ENCODE measurements at regions not wholly inside any gene's neighbourhood (a gene's known extent, or its start where the extent isn't known, plus 50 kb on each side); places are given as distances from the start of the nearest gene placed in this dataset.

GRCh38 chr7:13352677-13353076 lies 636.8 kb downstream of the ETV1 start:
- H3K4me1 Mint-ChIP-seq (ENCODE audit: low read depth), result no peaks in the 10 kb centered on the region
- no peak overlapping the region for H3K4me3 Mint-ChIP-seq (ENCODE audit: low read depth)
- intact Hi-C loops (cut with micrococcal nuclease), result no loop called here
- H3K36me3 Mint-ChIP-seq (ENCODE audit: low read depth), result no peaks in the 10 kb centered on the region
- H3K9me3 Mint-ChIP-seq, result no peaks in the 10 kb centered on the region
- no peak overlapping the region for H3K27ac Mint-ChIP-seq
- no peaks in the 10 kb centered on the region for H3K27me3 Mint-ChIP-seq (ENCODE audit: low read depth)
- no peak for DNase-seq (ENCODE audit: low spot score)

GRCh38 chr7:13359656-13360055 lies 629.8 kb downstream of the ETV1 start:
- no peaks in the 10 kb centered on the region for H3K4me1 Mint-ChIP-seq (ENCODE audit: low read depth)
- intact Hi-C loops (cut with micrococcal nuclease), result no loop called here
- no peak for DNase-seq (ENCODE audit: low spot score)
- H3K27me3 Mint-ChIP-seq (ENCODE audit: low read depth), result no peaks in the 10 kb centered on the region
- H3K9me3 Mint-ChIP-seq, result no peaks in the 10 kb centered on the region
- no peak overlapping the region for H3K4me3 Mint-ChIP-seq (ENCODE audit: low read depth)
- H3K27ac Mint-ChIP-seq, result no peak overlapping the region
- H3K36me3 Mint-ChIP-seq (ENCODE audit: low read depth), result no peaks in the 10 kb centered on the region

DNA sequence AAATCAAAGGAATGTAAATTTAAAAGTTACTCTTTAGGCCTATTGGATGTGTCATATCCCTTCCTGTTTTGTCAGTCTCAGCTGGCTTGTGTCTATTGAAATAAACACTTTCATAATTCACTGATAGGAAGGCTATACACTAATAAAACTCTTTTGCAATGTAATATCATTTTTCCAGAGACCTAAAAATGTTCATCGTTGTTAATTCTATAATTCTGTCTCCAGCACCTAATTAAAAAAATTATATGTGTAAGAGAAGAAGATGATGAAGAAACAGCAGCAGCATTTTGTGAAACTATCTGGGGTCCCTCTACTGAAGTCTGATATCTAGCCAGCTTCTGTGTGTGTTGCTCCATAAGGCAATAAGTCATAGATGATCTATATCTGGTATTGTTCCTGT lies 602.7 kb downstream of the ETV1 start:
- intact Hi-C loops (cut with micrococcal nuclease), result no loop called here
- H3K4me3 Mint-ChIP-seq (ENCODE audit: low read depth), result no peak overlapping the region

DNA sequence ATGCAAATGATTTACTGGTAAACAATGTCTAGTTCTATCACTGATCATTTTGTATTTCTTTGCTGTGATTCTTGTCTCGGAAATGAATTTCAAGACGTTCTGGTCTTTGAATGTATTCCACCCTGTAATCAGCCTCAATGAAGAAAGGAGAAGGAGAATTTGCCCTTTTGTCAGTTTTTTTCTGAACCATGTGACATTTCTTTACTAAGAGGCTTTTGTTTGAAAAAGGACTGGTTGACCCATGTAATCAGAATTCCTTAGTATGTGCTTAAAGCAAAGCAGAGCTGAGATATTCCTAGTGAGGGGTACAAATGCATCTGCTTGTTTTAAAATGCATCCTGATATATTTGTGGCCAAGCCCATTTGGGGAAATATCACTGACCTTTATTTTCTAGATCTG lies 581.6 kb downstream of the ETV1 start:
- no peaks in the 10 kb centered on the region for H3K36me3 Mint-ChIP-seq (ENCODE audit: low read depth)
- no peaks in the 10 kb centered on the region for H3K27me3 Mint-ChIP-seq (ENCODE audit: low read depth)
- H3K9me3 Mint-ChIP-seq, result no peaks in the 10 kb centered on the region
- no peaks in the 10 kb centered on the region for H3K4me1 Mint-ChIP-seq (ENCODE audit: low read depth)
- no peak overlapping the region for H3K4me3 Mint-ChIP-seq (ENCODE audit: low read depth)
- H3K27ac Mint-ChIP-seq, result no peak overlapping the region
- intact Hi-C loops (cut with micrococcal nuclease), result no loop called here
- no peak for DNase-seq (ENCODE audit: low spot score)

More for the DNA sequence above, 602.7 kb downstream of the ETV1 start:
- DNase-seq (ENCODE audit: low spot score), result no peak
- H3K4me1 Mint-ChIP-seq (ENCODE audit: low read depth), result no peaks in the 10 kb centered on the region
- H3K9me3 Mint-ChIP-seq, result no peaks in the 10 kb centered on the region
- no peaks in the 10 kb centered on the region for H3K27me3 Mint-ChIP-seq (ENCODE audit: low read depth)
- H3K36me3 Mint-ChIP-seq (ENCODE audit: low read depth), result no peaks in the 10 kb centered on the region
- H3K27ac Mint-ChIP-seq, result no peak overlapping the region

DNA sequence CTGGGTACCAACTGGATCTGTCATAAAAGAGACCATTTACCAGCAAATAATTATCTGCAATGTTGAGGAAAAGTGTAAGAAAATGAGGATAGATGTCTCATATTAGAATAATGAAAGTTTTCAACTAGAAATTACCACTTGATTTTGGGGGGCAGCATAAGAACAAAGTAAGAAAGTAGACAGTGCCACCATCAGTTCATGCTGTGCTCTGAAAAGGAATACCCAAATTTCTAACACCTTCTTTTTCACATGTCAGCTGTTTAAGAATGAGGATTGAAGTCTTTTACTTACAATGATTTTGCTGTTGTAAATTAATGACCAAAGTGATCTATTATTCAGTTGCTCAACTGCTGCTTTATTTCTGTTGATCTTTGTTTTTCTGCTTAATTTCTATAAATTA lies 578.3 kb downstream of the ETV1 start:
- Mint-ChIP-seq H3K9me3 (no peaks in the 10 kb centered on the region), H3K4me3 (ENCODE audit: low read depth) (no peak overlapping the region), H3K36me3 (ENCODE audit: low read depth) (no peaks in the 10 kb centered on the region), H3K27me3 (ENCODE audit: low read depth) (no peaks in the 10 kb centered on the region), H3K4me1 (ENCODE audit: low read depth) (no peaks in the 10 kb centered on the region), H3K27ac (no peak overlapping the region)
- DNase-seq (ENCODE audit: low spot score), result no peak
- intact Hi-C loops (cut with micrococcal nuclease), result no loop called here

DNA sequence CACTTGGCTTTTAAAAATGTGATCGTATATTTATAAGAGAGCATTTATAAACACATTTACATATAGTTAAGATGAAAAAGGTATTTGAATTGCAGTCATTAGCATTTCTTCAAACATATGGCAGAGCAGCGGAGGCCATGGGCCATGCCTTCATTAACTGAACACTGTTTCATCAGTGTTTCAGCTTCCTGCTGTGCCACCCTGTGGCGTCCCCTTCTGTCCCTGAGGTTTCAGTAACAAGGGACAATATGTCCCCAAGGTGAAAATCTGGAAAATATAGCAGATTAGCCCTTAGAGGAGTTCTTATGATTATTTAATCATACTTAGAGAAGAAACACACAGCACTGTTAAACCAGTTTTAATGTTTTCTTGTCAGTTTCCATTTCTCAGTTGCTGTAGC lies 577.8 kb downstream of the ETV1 start:
- DNase-seq (ENCODE audit: low spot score), result no peak
- intact Hi-C loops (cut with micrococcal nuclease), result no loop called here
- no peak overlapping the region for H3K27ac Mint-ChIP-seq
- no peaks in the 10 kb centered on the region for H3K4me1 Mint-ChIP-seq (ENCODE audit: low read depth)
- H3K27me3 Mint-ChIP-seq (ENCODE audit: low read depth), result no peaks in the 10 kb centered on the region
- H3K36me3 Mint-ChIP-seq (ENCODE audit: low read depth), result no peaks in the 10 kb centered on the region
- H3K9me3 Mint-ChIP-seq, result no peaks in the 10 kb centered on the region
- H3K4me3 Mint-ChIP-seq (ENCODE audit: low read depth), result no peak overlapping the region

DNA sequence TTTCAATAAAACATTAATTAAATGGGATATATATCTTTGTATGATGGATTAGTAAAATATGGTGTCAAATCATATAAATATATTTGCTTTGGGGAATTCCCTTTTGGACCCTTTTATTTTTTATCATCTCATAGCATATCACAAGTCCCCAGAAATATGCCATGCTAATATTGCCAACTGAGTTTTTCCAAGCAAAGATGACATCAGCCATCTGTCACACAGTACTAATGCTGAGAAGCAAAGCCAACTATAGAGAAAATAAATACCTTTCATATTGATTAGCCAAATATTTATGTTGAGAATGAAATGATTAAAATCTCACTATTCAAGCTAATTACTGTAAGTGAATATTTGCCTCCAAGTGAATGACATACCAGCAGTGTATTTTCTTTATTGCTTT lies 575.3 kb downstream of the ETV1 start:
- H3K4me3 Mint-ChIP-seq (ENCODE audit: low read depth), result no peak overlapping the region
- peaks cover 3% of the 10 kb centered on the region for H3K9me3 Mint-ChIP-seq
- H3K36me3 Mint-ChIP-seq (ENCODE audit: low read depth), result no peaks in the 10 kb centered on the region
- no peaks in the 10 kb centered on the region for H3K4me1 Mint-ChIP-seq (ENCODE audit: low read depth)
- no peak overlapping the region for H3K27ac Mint-ChIP-seq
- H3K27me3 Mint-ChIP-seq (ENCODE audit: low read depth), result no peaks in the 10 kb centered on the region
- intact Hi-C loops (cut with micrococcal nuclease), result no loop called here
- DNase-seq (ENCODE audit: low spot score), result no peak

GRCh38 chr7:13414661-13415107 lies 574.8 kb downstream of the ETV1 start:
- no peaks in the 10 kb centered on the region for H3K4me1 Mint-ChIP-seq (ENCODE audit: low read depth)
- H3K27ac Mint-ChIP-seq, result no peak overlapping the region
- no peak overlapping the region for H3K4me3 Mint-ChIP-seq (ENCODE audit: low read depth)
- no peaks in the 10 kb centered on the region for H3K36me3 Mint-ChIP-seq (ENCODE audit: low read depth)
- no peaks in the 10 kb centered on the region for H3K27me3 Mint-ChIP-seq (ENCODE audit: low read depth)
- intact Hi-C loops (cut with micrococcal nuclease), result no loop called here
- peaks cover 3% of the 10 kb centered on the region for H3K9me3 Mint-ChIP-seq
- no peak for DNase-seq (ENCODE audit: low spot score)

- Mint-ChIP-seq H3K4me1 (ENCODE audit: low read depth) (no peaks in the 10 kb centered on the region), H3K4me3 (ENCODE audit: low read depth) (no peak overlapping the region), H3K27ac (no peak overlapping the region), H3K36me3 (ENCODE audit: low read depth) (no peaks in the 10 kb centered on the region), H3K9me3 (peaks cover 5% of the 10 kb centered on the region), H3K27me3 (ENCODE audit: low read depth) (no peaks in the 10 kb centered on the region)
- DNase-seq (ENCODE audit: low spot score), result no peak
- intact Hi-C loops (cut with micrococcal nuclease), result no loop called here
Measured at GRCh38 chr7:13416071-13416470, 573.4 kb downstream of the ETV1 start.

DNA sequence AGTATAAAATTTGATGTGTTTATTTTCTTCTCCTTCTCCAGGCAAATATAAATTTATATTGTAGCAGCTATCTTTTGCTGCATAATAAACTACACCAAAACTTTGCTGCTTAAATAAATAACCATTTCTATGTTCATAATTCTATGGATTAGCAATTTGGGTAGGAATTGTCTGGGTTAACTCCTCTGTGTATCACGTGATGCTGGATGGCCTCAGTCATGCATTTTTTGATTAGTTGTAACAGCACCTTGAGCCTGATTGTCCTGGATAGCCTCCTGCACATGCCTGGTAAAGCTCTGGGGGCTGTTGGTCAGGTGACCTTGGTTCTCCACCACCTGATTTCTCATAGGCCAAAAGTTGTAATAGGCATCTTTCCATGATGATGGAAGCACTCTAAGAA lies 572.9 kb downstream of the ETV1 start:
- intact Hi-C loops (cut with micrococcal nuclease), result no loop called here
- Mint-ChIP-seq H3K27me3 (ENCODE audit: low read depth) (no peaks in the 10 kb centered on the region), H3K4me1 (ENCODE audit: low read depth) (no peaks in the 10 kb centered on the region), H3K27ac (no peak overlapping the region), H3K4me3 (ENCODE audit: low read depth) (no peak overlapping the region), H3K36me3 (ENCODE audit: low read depth) (no peaks in the 10 kb centered on the region), H3K9me3 (peaks cover 10% of the 10 kb centered on the region)
- DNase-seq (ENCODE audit: low spot score), result no peak

DNA sequence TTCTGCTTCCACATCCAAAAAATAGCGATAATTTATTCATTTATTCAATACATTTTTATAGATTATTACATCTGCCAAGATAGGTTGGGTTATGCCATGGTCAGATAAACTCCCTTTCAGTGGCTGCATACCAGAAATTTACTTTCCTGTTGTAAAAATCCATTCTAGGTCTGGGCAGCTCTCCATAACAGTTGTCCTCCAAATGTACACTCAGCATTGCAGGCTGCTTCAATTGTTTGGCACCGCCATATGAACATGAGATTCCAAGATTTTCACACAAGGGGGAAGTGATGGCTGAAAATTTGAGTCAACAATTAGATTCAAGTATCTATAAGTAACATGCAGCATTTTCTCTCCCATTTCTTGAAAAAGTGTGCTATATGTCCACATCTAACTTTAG lies 568.7 kb downstream of the ETV1 start:
- Mint-ChIP-seq H3K4me1 (ENCODE audit: low read depth) (no peaks in the 10 kb centered on the region), H3K27ac (no peak overlapping the region), H3K36me3 (ENCODE audit: low read depth) (no peaks in the 10 kb centered on the region), H3K9me3 (peaks cover 15% of the 10 kb centered on the region), H3K4me3 (ENCODE audit: low read depth) (no peak overlapping the region), H3K27me3 (ENCODE audit: low read depth) (no peaks in the 10 kb centered on the region)
- no peak for DNase-seq (ENCODE audit: low spot score)
- intact Hi-C loops (cut with micrococcal nuclease), result no loop called here

DNA sequence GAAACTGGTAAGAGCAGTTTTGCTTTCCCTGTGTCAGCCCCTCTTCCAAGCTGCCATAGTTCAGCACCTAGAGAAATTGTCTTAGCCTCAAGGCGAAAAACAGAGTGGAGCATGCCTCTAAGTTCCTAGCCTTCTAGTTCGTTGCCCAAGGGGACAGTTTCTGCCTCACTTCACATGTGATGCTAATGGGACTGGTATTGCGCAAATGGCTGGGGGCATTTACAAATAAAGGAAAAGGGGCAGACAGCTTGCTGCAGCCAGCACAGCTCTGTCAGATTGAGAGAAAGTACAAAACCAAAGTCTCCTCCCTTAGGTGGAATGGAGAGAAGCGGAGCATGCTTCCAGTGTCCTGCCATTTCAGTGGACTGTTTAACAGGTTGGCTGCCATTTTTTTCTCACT lies 567.7 kb downstream of the ETV1 start:
- Mint-ChIP-seq H3K4me3 (ENCODE audit: low read depth) (no peak overlapping the region), H3K4me1 (ENCODE audit: low read depth) (no peaks in the 10 kb centered on the region), H3K36me3 (ENCODE audit: low read depth) (no peaks in the 10 kb centered on the region), H3K9me3 (peaks cover 15% of the 10 kb centered on the region), H3K27ac (no peak overlapping the region), H3K27me3 (ENCODE audit: low read depth) (no peaks in the 10 kb centered on the region)
- intact Hi-C loops (cut with micrococcal nuclease), result no loop called here
- no peak for DNase-seq (ENCODE audit: low spot score)

DNA sequence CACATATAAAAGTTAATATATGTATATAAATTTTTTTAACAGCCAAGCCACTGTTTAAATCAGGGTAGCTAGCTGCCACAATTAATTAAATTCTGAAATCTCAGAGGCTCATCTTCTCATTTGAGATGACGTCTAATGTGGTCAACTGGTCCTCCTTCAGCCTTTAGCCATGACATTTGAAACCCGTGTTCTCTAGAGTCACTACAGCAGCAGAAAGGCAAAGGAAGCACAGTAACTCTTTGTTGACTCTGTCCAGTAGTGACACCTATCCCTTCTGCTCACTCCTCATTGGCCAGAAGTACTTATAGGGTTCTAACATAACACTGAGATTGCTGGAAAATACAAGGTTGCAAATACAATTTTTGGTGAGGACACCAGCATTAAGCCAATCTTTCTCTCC lies 555.5 kb downstream of the ETV1 start:
- intact Hi-C loops (cut with micrococcal nuclease), result no loop called here
- H3K27me3 Mint-ChIP-seq (ENCODE audit: low read depth), result no peaks in the 10 kb centered on the region

GRCh38 chr7:13442226-13442625 lies 547.2 kb downstream of the ETV1 start:
- Mint-ChIP-seq H3K27me3 (ENCODE audit: low read depth) (no peaks in the 10 kb centered on the region), H3K9me3 (no peaks in the 10 kb centered on the region), H3K36me3 (ENCODE audit: low read depth) (no peaks in the 10 kb centered on the region), H3K4me1 (ENCODE audit: low read depth) (no peaks in the 10 kb centered on the region), H3K4me3 (ENCODE audit: low read depth) (no peak overlapping the region), H3K27ac (no peak overlapping the region)
- DNase-seq (ENCODE audit: low spot score), result no peak
- intact Hi-C loops (cut with micrococcal nuclease), result no loop called here

More for the DNA sequence above, 555.5 kb downstream of the ETV1 start:
- Mint-ChIP-seq H3K4me3 (ENCODE audit: low read depth) (no peak overlapping the region), H3K36me3 (ENCODE audit: low read depth) (no peaks in the 10 kb centered on the region), H3K27ac (no peak overlapping the region), H3K4me1 (ENCODE audit: low read depth) (no peaks in the 10 kb centered on the region), H3K9me3 (peaks cover 1% of the 10 kb centered on the region)
- no peak for DNase-seq (ENCODE audit: low spot score)

Measured in activated T-helper 2 cell treated with anti-CD3 and anti-CD28 coated beads, Interferon-gamma antibody, Interleukin-2, Interleukin-4, amounts not matched to agents 10 μg/mL and 5 μg/mL and 100 μg/mL, durations not matched to agents 14 hours and 24 hours and 36 hours (primary cell).